H1 (cell line): ENCODE measurements at regions not wholly inside any gene's neighbourhood (a gene's known extent, or its start where the extent isn't known, plus 50 kb on each side); places are given as distances from the start of the nearest gene placed in this dataset.

Source experiments
- CTCF ChIA-PET: fragments of 300-600 bp; sonication (Branson Sonifier 250); formaldehyde crosslinking; loops from one replicate; lab custom pipeline; 2021; ENCODE audit not compliant: partially characterized antibody; lab: Charles Lee
- POLR2A ChIA-PET: fragments of 300-600 bp; sonication (Branson Sonifier 250); formaldehyde crosslinking; loops from one replicate; lab custom pipeline; 2021; ENCODE audit warnings: inconsistent platforms; ENCODE audit not compliant: partially characterized antibody; lab: Charles Lee
- DNase-seq, 2 experiments: peaks; one replicate each; pipeline versions ENCODE4 v3.0.0 to v3.0.0-alpha.2; 2010 to 2022; ENCODE audit warnings: low spot score in 2 of 2, low read depth in 1 of 2, mixed read lengths in 1 of 2
- FAIRE-seq: peaks from 2 replicates; lab custom pipeline; 2011; peaks lifted over from hg19 to GRCh38; lab: Jason Lieb, UNC
- H2AFZ ChIP-seq: 2 replicates; pipeline ENCODE4 v1.8.1; 2012; ENCODE audit warnings: low read length, inconsistent platforms
- H2AK5ac ChIP-seq: 2 replicates; pipeline ENCODE4 v1.6.1; 2013; ENCODE audit warnings: low read depth, low read length
- H2BK120ac ChIP-seq: replicated peaks from 2 replicates; pipeline ENCODE3; 2013; ENCODE audit warnings: low read depth, low read length, inconsistent platforms
- H2BK12ac ChIP-seq: 2 replicates; pipeline ENCODE4 v1.6.1; 2013; ENCODE audit warnings: low read depth, low read length
- H2BK15ac ChIP-seq: 2 replicates; pipeline ENCODE4 v1.6.1; 2013; ENCODE audit warnings: low read length
- H2BK20ac ChIP-seq: 2 replicates; pipeline ENCODE4 v1.6.1; 2013; ENCODE audit warnings: low read length
- H2BK5ac ChIP-seq: 2 replicates; pipeline ENCODE4 v1.6.1; 2013; ENCODE audit warnings: low read depth, low read length
- H3K14ac ChIP-seq: 2 replicates; pipeline ENCODE4 v1.6.1; 2013; ENCODE audit warnings: inconsistent platforms; ENCODE audit not compliant: insufficient read length
- H3K18ac ChIP-seq: 2 replicates; pipeline ENCODE4 v1.6.1; 2013; ENCODE audit warnings: low read length; ENCODE audit errors: extremely low read depth
- H3K23ac ChIP-seq: 2 replicates; pipeline ENCODE4 v1.6.1; 2013; ENCODE audit warnings: inconsistent platforms; ENCODE audit not compliant: insufficient read length
- H3K23me2 ChIP-seq: 2 replicates; pipeline ENCODE4 v1.6.1; 2013; ENCODE audit warnings: low read depth, low read length
- H3K27ac ChIP-seq: 2 replicates; pipeline ENCODE4 v1.6.1; 2011; ENCODE audit warnings: low read depth, low read length, inconsistent platforms
- H3K27me3 ChIP-seq, 4 experiments: replicated peaks in 1 of 4; 1 replicate in 1 of 4; 2 replicates in 3 of 4; pipeline versions ENCODE4 v1.6.1 to v1.8.1; 2011 to 2013; ENCODE audit warnings: low read length in 3 of 4, mild to moderate bottlenecking in 3 of 4, inconsistent platforms in 2 of 4, mixed read lengths in 2 of 4, moderate library complexity in 1 of 4; ENCODE audit not compliant: control insufficient read depth in 3 of 4, insufficient read depth in 3 of 4; ENCODE audit errors: extremely low read depth in 1 of 4
- H3K36me3 ChIP-seq, 4 experiments: 2 replicates each; pipeline versions ENCODE4 v1.6.1 to v1.8.1; 2011 to 2013; ENCODE audit warnings: mild to moderate bottlenecking in 4 of 4, low read length in 3 of 4, moderate library complexity in 2 of 4, control low read depth in 1 of 4, inconsistent platforms in 1 of 4; ENCODE audit not compliant: insufficient read depth in 4 of 4, control insufficient read depth in 2 of 4
- H3K4ac ChIP-seq: replicated peaks from 2 replicates; pipeline ENCODE3; 2013; ENCODE audit warnings: low read length, low read depth, mixed read lengths, inconsistent platforms; ENCODE audit not compliant: insufficient read length
- H3K4me1 ChIP-seq, 4 experiments: replicated peaks in 1 of 4; 1 replicate in 1 of 4; 2 replicates in 3 of 4; pipeline versions ENCODE4 v1.6.1 to v1.8.1; 2011 to 2013; ENCODE audit warnings: low read length in 3 of 4, inconsistent platforms in 2 of 4, mixed read lengths in 1 of 4; ENCODE audit not compliant: insufficient read depth in 4 of 4, control insufficient read depth in 3 of 4
- H3K4me2 ChIP-seq, 2 experiments: 2 replicates each; pipeline versions ENCODE4 v1.6.1 to v1.8.1; 2011 to 2013; ENCODE audit warnings: low read depth in 2 of 2, low read length in 2 of 2, control low read depth in 1 of 2, inconsistent platforms in 1 of 2, mild to moderate bottlenecking in 1 of 2; ENCODE audit not compliant: insufficient read depth in 1 of 2
- H3K4me3 ChIP-seq, 4 experiments: fragments of 200-600, 300-600 bp in 1 of 4; sonication (generic), shearing (Covaris generic), sonication (Bioruptor Twin) in 1 of 4; 2 replicates each; pipeline versions ENCODE4 v1.5.1 to v1.8.1; 2011 to 2016; ENCODE audit warnings: low read length in 4 of 4, low read depth in 3 of 4, control low read depth in 2 of 4, inconsistent platforms in 2 of 4, mild to moderate bottlenecking in 2 of 4, mixed read lengths in 1 of 4, moderate library complexity in 1 of 4; ENCODE audit not compliant: insufficient read depth in 2 of 4; ENCODE audit errors: extremely low read depth in 1 of 4
- H3K56ac ChIP-seq: replicated peaks from 2 replicates; pipeline ENCODE3; 2013; ENCODE audit warnings: low read depth, mild to moderate bottlenecking, mixed read lengths, low read length, inconsistent platforms; ENCODE audit not compliant: insufficient read length
- H3K79me1 ChIP-seq: 2 replicates; pipeline ENCODE4 v1.6.1; 2013; ENCODE audit warnings: low read depth, low read length, control low read depth
- H3K79me2 ChIP-seq, 2 experiments: 2 replicates each; pipeline versions ENCODE4 v1.6.1 to v1.8.1; 2012 to 2013; ENCODE audit warnings: low read length in 2 of 2, mild to moderate bottlenecking in 2 of 2, inconsistent platforms in 1 of 2; ENCODE audit not compliant: insufficient read depth in 2 of 2, control insufficient read depth in 1 of 2
- H3K9ac ChIP-seq, 4 experiments: replicated peaks in 1 of 4; 1 replicate in 1 of 4; 2 replicates in 3 of 4; pipeline versions ENCODE4 v1.6.1 to v1.8.1; 2011 to 2013; ENCODE audit warnings: low read depth in 3 of 4, low read length in 3 of 4, control low read depth in 2 of 4, mild to moderate bottlenecking in 2 of 4, moderate library complexity in 2 of 4, inconsistent platforms in 1 of 4; ENCODE audit errors: extremely low read depth in 1 of 4
- H3K9me3 ChIP-seq, 2 experiments: 2 replicates each; pipeline versions ENCODE4 v1.6.1 to v1.8.1; 2012 to 2013; ENCODE audit warnings: mild to moderate bottlenecking in 2 of 2, moderate library complexity in 2 of 2, control low read depth in 1 of 2, inconsistent platforms in 1 of 2, low read depth in 1 of 2, low read length in 1 of 2, mixed read lengths in 1 of 2; ENCODE audit not compliant: insufficient read depth in 2 of 2
- H4K20me1 ChIP-seq, 2 experiments: replicated peaks in 1 of 2; 2 replicates each; pipeline versions ENCODE3 to v1.8.1; 2011 to 2013; ENCODE audit warnings: inconsistent platforms in 2 of 2, low read length in 2 of 2, mild to moderate bottlenecking in 1 of 2; ENCODE audit not compliant: insufficient read depth in 2 of 2, control insufficient read depth in 1 of 2
- H4K5ac ChIP-seq: 2 replicates; pipeline ENCODE4 v1.6.1; 2013; ENCODE audit warnings: low read length, low read depth, mixed read lengths, inconsistent platforms; ENCODE audit not compliant: insufficient read length
- H4K8ac ChIP-seq: 2 replicates; pipeline ENCODE4 v1.8.0; 2013; ENCODE audit warnings: mild to moderate bottlenecking, moderate library complexity, low read length, inconsistent platforms; ENCODE audit not compliant: insufficient read depth; ENCODE audit errors: extremely low read depth
- H4K91ac ChIP-seq: replicated peaks from 2 replicates; pipeline ENCODE3; 2013; ENCODE audit warnings: low read length, mixed read lengths, inconsistent platforms; ENCODE audit not compliant: insufficient read length
- CBX5 ChIP-seq: fragments of 300-800, 300-1000 bp; sonication (generic); IDR thresholded peaks from 2 replicates; pipeline ENCODE4 v1.7.1; 2016; ENCODE audit warnings: antibody characterized with exemption, low read length, low read depth
- HDAC6 ChIP-seq: IDR thresholded peaks from one replicate; pipeline ENCODE4 v1.7.1; 2012; ENCODE audit warnings: low read depth, mild to moderate bottlenecking, inconsistent platforms, low read length, moderate library complexity
- NRF1 ChIP-seq: IDR thresholded peaks from 2 replicates; pipeline ENCODE4 v1.6.1; 2011; ENCODE audit warnings: mild to moderate bottlenecking, low read depth, low read length, improper control_type of control experiment
- RBBP5 ChIP-seq: IDR thresholded peaks from 2 replicates; pipeline ENCODE4 v1.7.1; 2012; ENCODE audit warnings: low read depth, mild to moderate bottlenecking, inconsistent platforms, low read length, moderate library complexity, borderline replicate concordance
- RFX5 ChIP-seq: IDR thresholded peaks from 2 replicates; pipeline ENCODE4 v1.6.1; 2011; ENCODE audit warnings: low read depth, low read length, improper control_type of control experiment, borderline replicate concordance
- SAP30 ChIP-seq: fragments of 300-600 bp; sonication (generic); IDR thresholded peaks from 2 replicates; pipeline ENCODE4 v1.7.1; 2012; ENCODE audit warnings: low read length, moderate library complexity, mild to moderate bottlenecking, inconsistent platforms; ENCODE audit not compliant: insufficient read depth, insufficient replicate concordance
- SP1 ChIP-seq: IDR thresholded peaks from 2 replicates; pipeline ENCODE4 v1.6.1; 2011; ENCODE audit warnings: low read depth, low read length
- WGBS, 2 experiments: shearing (Covaris generic) in 1 of 2; methylation state at CpG; one replicate each; pipeline versions ENCODE4 v1.1.6 to v1.1.7; 2013 to 2015; ENCODE audit warnings: low lambda C conversion rate in 2 of 2, mixed read lengths in 2 of 2, inconsistent platforms in 1 of 2, low coverage in 1 of 2, missing lambda C conversion rate in 1 of 2; ENCODE audit not compliant: insufficient replicate concordance in 2 of 2, insufficient coverage in 1 of 2, insufficient read length in 1 of 2; ENCODE audit errors: extremely low coverage in 1 of 2, missing lambda C conversion rate in 1 of 2; 5-methylcytosine and 5-hydroxymethylcytosine counted together

DNA sequence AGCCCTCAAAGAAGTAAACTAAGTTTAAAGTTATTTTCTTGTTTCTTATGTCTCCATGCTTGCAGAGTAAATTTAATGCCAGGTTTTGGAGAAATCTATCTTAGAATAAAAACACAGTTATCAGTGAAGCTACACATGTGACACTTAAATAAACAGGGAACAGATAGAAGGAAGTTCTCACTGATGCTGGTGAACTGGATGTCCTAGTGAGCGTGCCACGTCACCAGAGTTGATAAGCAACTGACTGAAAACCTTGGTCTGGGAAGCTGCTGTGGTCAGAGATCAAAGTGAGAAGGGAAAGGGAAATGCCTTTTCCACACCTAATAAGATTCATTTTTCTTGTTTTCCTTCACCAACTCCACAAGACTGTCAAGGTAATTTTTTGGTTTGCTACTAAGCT, 74.8 kb upstream of the PCED1B start:
- H3K27me3 ChIP-seq: no peaks in the 10 kb centered on the region
- H2BK15ac ChIP-seq: no peak overlapping the region
- no peak overlapping the region for H3K4me2 ChIP-seq
- H2BK20ac ChIP-seq: no peak overlapping the region
- DNase-seq (no peak), FAIRE-seq (no peak)
- H3K36me3 ChIP-seq: no peaks in the 10 kb centered on the region
- no peaks in the 10 kb centered on the region for H3K23me2 ChIP-seq
- H3K9me3 ChIP-seq: no peaks in the 10 kb centered on the region; a peak in 1 of 4 replicates
- ChIA-PET CTCF (interaction anchor here (0.6 kb wide), 1 partner anchor 473 kb away, joined by 3 read pairs; no protein-coding TSS in a partner anchor), POLR2A (no interaction called here)
- H2AK5ac ChIP-seq: no peak overlapping the region
- WGBS, 2 experiments: 85% methylated on average over 2 of the region's 2 CpGs; no CpG with 5 or more reads in 1 of the 2 experiments
- no peaks in the 10 kb centered on the region for H3K4me1 ChIP-seq
- H4K5ac ChIP-seq: no peak overlapping the region
- no peak overlapping the region for H4K8ac ChIP-seq
- H2BK5ac ChIP-seq: no peak overlapping the region
- H3K27ac ChIP-seq: no peak overlapping the region
- H2BK120ac ChIP-seq: no peak overlapping the region
- H2AFZ ChIP-seq: no peak overlapping the region
- no peak overlapping the region for H4K91ac ChIP-seq
- H4K20me1 ChIP-seq: no peaks in the 10 kb centered on the region
- no peak overlapping the region for H2BK12ac ChIP-seq
- H3K79me2 ChIP-seq: no peaks in the 10 kb centered on the region
- no peak overlapping the region for H3K18ac ChIP-seq
- no peak overlapping the region for H3K14ac ChIP-seq
- H3K23ac ChIP-seq: no peak overlapping the region
- TF ChIP-seq SP1: no peak
- no peak for TF ChIP-seq CBX5
- TF ChIP-seq RBBP5: no peak
- TF ChIP-seq RFX5: no peak
- no peak for TF ChIP-seq SAP30
- no peak for TF ChIP-seq HDAC6
- TF ChIP-seq NRF1: no peak
- H3K4ac ChIP-seq: no peak overlapping the region
- H3K79me1 ChIP-seq: no peaks in the 10 kb centered on the region
- H3K4me3 ChIP-seq: no peak overlapping the region
- no peak overlapping the region for H3K9ac ChIP-seq
- H3K56ac ChIP-seq: no peak overlapping the region
